ENCODE measurements at regions not wholly inside any gene's neighbourhood (a gene's known extent, or its start where the extent isn't known, plus 50 kb on each side); places are given as distances from the start of the nearest gene placed in this dataset.

DNA sequence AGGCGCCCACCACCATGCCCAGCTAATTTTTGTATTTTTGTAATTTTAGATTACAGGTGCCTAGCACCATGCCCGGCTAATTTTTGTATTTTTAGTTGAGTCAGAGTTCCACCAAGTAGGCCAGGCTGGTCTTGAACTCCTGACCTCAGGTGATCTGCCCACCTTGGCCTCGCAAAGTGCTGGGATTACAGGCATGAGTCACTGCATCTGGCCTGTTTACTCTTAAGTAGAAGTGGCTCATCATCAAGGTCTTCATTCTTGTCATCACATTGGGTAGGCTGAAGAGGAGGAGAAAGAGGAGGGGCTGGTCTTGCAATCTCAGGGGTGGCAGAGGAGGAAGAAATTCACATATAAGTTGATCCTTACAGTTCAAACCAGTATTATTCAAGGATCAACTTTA is 152.4 kb upstream of the ATP2B1 start:
- TF ChIP-seq, protein P1, sequence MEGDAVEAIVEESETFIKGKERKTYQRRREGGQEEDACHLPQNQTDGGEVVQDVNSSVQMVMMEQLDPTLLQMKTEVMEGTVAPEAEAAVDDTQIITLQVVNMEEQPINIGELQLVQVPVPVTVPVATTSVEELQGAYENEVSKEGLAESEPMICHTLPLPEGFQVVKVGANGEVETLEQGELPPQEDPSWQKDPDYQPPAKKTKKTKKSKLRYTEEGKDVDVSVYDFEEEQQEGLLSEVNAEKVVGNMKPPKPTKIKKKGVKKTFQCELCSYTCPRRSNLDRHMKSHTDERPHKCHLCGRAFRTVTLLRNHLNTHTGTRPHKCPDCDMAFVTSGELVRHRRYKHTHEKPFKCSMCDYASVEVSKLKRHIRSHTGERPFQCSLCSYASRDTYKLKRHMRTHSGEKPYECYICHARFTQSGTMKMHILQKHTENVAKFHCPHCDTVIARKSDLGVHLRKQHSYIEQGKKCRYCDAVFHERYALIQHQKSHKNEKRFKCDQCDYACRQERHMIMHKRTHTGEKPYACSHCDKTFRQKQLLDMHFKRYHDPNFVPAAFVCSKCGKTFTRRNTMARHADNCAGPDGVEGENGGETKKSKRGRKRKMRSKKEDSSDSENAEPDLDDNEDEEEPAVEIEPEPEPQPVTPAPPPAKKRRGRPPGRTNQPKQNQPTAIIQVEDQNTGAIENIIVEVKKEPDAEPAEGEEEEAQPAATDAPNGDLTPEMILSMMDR (IDR thresholded peaks at IDR 0.05; ENCODE audit: low read depth, low read length), result no peak
- H3K27me3 ChIP-seq (ENCODE audit: insufficient read depth, low read depth, severe bottlenecking), result no peaks in the 10 kb centered on the region
- no peak overlapping the region for H3K27ac ChIP-seq
- H3K9me3 ChIP-seq (ENCODE audit: severe bottlenecking), result no peaks in the 10 kb centered on the region
- no peak overlapping the region for H3K4me3 ChIP-seq (ENCODE audit: low read depth, low read length)
- DNase-seq, result no peak
- no peaks in the 10 kb centered on the region for H3K36me3 ChIP-seq

DNA sequence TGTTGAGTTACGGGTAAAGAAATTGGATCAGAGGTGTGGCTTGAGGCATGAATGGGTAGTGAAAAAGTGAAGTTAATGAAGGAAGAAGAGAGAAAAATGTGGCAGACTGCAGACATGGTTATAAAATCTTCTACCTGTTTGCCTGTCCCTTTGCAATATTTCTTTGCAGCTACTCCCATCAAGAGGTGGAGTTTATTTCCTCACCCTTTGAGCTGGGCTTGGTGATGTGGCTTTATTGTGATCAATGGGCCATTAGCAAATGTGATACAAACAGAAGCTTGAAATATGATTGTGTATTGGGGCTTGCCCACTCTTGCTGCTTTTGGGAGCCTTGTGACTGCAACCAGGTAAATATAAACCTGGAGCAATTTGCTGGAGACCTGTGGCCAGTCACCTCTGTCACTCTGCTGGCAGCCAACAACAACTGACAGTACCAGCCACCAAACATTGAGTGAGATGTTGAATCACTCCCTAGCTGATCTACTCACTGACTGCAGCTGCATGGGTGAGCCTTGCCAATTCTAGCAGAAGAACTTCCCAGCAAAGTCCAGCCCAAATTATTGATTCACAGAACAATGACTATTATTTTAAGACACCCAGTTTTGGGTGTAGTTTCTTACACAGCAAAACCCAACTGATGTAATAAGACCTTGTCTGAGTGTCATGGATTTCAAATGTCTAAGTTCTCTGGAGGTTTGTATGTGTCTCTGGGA is 151.0 kb upstream of the ATP2B1 start:
- Histone ChIP-seq H3K36me3 (no peaks in the 10 kb centered on the region), H3K9me3 (ENCODE audit: severe bottlenecking) (no peaks in the 10 kb centered on the region), H3K27me3 (ENCODE audit: insufficient read depth, low read depth, severe bottlenecking) (no peaks in the 10 kb centered on the region), H3K4me3 (ENCODE audit: low read depth, low read length) (no peak overlapping the region), H3K27ac (no peak overlapping the region)
- TF ChIP-seq, protein P1 (IDR thresholded peaks at IDR 0.05; ENCODE audit: low read depth, low read length), result no peak
- no peak for DNase-seq

DNA sequence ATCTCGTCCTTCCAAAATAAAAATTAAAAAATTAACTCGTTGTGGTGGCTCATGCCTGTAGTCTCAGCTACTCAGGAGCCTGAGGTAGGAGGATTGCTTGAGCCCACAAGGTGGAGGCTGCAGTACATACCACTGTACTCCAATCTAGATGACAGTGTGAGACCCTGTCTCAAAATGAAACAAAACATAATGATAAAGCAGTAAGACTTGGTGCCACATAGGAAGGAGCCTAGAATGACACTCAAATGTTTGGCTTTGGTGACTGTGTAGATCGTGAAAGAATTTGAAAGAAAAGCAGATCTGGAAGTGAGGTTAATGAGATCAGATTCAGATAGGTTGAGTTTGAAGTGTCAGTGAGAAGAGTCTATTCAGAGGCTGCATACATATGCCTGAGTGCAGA is 150.1 kb upstream of the ATP2B1 start:
- no peak overlapping the region for H3K27ac ChIP-seq
- TF ChIP-seq, protein P1 (IDR thresholded peaks at IDR 0.05; ENCODE audit: low read depth, low read length), result no peak

DNA sequence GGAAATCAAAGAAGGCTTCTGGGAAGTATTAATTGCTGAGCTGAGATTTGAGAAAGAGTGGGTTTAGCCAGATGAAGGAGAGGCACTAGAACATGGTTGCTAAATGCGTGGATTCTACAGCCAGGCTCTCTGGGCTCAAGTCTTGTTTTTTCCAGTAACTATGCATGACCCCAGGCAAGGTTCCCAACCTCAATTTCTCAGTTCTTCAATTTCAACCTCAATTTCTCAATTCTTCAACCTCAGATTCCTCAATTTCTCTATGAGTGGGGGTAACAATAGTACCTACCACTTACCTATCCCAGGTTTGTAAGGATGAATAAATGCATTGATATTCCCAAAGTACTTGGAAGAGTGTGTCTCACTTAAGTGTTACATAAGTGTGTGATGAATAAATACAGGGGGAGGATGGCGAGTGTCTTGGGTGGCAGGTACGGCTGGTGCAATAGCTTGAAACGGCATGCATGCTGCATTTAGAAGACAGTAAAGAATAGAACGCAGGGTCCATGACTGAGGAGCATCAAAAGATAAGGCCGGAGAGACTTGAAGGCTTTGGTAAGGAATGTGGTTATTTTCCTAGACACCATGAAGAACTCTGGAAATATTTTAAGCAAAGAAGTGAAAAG is 149.1 kb upstream of the ATP2B1 start:
- no peak overlapping the region for H3K4me3 ChIP-seq (ENCODE audit: low read depth, low read length)
- no peaks in the 10 kb centered on the region for H3K36me3 ChIP-seq
- TF ChIP-seq, protein P1 (IDR thresholded peaks at IDR 0.05; ENCODE audit: low read depth, low read length), result no peak
- DNase-seq, result no peak
- H3K27me3 ChIP-seq (ENCODE audit: insufficient read depth, low read depth, severe bottlenecking), result no peaks in the 10 kb centered on the region
- H3K27ac ChIP-seq, result no peak overlapping the region
- no peaks in the 10 kb centered on the region for H3K9me3 ChIP-seq (ENCODE audit: severe bottlenecking)

More for the DNA sequence above, 150.1 kb upstream of the ATP2B1 start:
- H3K27me3 ChIP-seq (ENCODE audit: insufficient read depth, low read depth, severe bottlenecking), result no peaks in the 10 kb centered on the region
- H3K9me3 ChIP-seq (ENCODE audit: severe bottlenecking), result no peaks in the 10 kb centered on the region
- H3K36me3 ChIP-seq, result no peaks in the 10 kb centered on the region
- no peak for DNase-seq
- H3K4me3 ChIP-seq (ENCODE audit: low read depth, low read length), result no peak overlapping the region

DNA sequence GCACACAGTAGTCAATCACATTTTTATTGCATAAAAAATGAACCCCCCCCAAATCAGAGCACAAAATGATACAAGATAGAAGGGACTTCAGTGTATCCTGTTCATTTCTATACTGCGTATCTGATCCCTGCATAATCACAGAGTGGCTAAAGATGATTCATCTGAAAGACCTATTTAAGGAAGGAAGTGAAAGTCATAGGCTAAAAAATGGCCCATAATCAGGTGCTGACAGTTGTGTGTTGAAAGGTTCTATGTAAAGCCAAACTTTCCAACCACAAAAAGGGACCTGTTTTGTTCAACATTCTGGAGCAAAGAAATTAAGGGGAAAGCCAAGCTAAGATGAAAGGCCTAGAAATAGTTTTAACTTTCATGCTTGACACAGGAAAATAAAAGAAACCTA is 147.8 kb upstream of the ATP2B1 start:
- H3K27me3 ChIP-seq (ENCODE audit: insufficient read depth, low read depth, severe bottlenecking), result no peaks in the 10 kb centered on the region
- TF ChIP-seq, protein P1 (IDR thresholded peaks at IDR 0.05; ENCODE audit: low read depth, low read length), result no peak
- H3K27ac ChIP-seq, result no peak overlapping the region
- H3K9me3 ChIP-seq (ENCODE audit: severe bottlenecking), result no peaks in the 10 kb centered on the region
- DNase-seq, result no peak
- no peak overlapping the region for H3K4me3 ChIP-seq (ENCODE audit: low read depth, low read length)
- no peaks in the 10 kb centered on the region for H3K36me3 ChIP-seq
